HCT116 (cell line): ENCODE measurements at regions not wholly inside any gene's neighbourhood (a gene's known extent, or its start where the extent isn't known, plus 50 kb on each side); places are given as distances from the start of the nearest gene placed in this dataset.

Experiments used
- ATAC-seq: fragments of 200-7000 bp; cut with Tn5 transposase; 2 replicates; pipeline ENCODE4 v1.9.1; 2020; ENCODE audit warnings: mild to moderate bottlenecking, moderate library complexity
- BruUV-seq: library from RNA; stranded (reverse); fragments of 400-500 nt; replicated peaks from 2 replicates; lab custom pipeline; 2021; lab: Mats Ljungman, UMichigan
- CTCF ChIA-PET: fragments of 300-600 bp; sonication (Branson Sonifier 250); formaldehyde crosslinking; loops from one replicate; lab custom pipeline; 2021; ENCODE audit warnings: antibody characterized with exemption; lab: Charles Lee
- POLR2A ChIA-PET: fragments of 300-600, 350-600 bp; sonication (Branson Sonifier 250); formaldehyde crosslinking; loops from one replicate; lab custom pipeline; 2021; ENCODE audit warnings: antibody characterized with exemption; lab: Charles Lee
- RAD21 ChIA-PET, 2 experiments: fragments of 300-600 bp; sonication (Branson Sonifier 250); formaldehyde crosslinking; loops; one replicate each; lab custom pipeline; 2023; ENCODE audit warnings: low total read pairs in 2 of 2; ENCODE audit not compliant: uncharacterized antibody in 2 of 2, unreplicated experiment in 2 of 2, low non-redundant PET in 1 of 2; lab: Charles Lee
- DNase-seq: peaks from one replicate; pipeline ENCODE4 v3.0.0-alpha.2; 2010; ENCODE audit warnings: low read depth, low spot score
- H2AFZ ChIP-seq: fragments of 200-600 bp; shearing (Covaris generic), sonication (generic); 2 replicates; pipeline ENCODE4 v1.6.1; 2017; ENCODE audit warnings: low read depth, mixed run types, mixed read lengths, antibody characterized with exemption, low read length; ENCODE audit not compliant: poor library complexity, severe bottlenecking
- H3K27ac ChIP-seq: 2 replicates; pipeline ENCODE4 v1.5.1; 2012; ENCODE audit warnings: low read depth, low read length
- H3K27me3 ChIP-seq: fragments of 200-600 bp; sonication (generic); 2 replicates; pipeline ENCODE4 v1.6.1; 2016; ENCODE audit warnings: mixed run types, low read length, mixed read lengths; ENCODE audit not compliant: insufficient read depth
- H3K36me3 ChIP-seq, 2 experiments: fragments of 200-500 bp in 1 of 2; fragments of 200-600 bp in 1 of 2; sonication (Bioruptor generic) in 1 of 2; sonication (generic) in 1 of 2; 2 replicates each; pipeline versions ENCODE4 v1.5.1 to v1.6.1; 2014 to 2016; ENCODE audit warnings: low read length in 2 of 2, inconsistent platforms in 1 of 2, mixed read lengths in 1 of 2, mixed run types in 1 of 2; ENCODE audit not compliant: insufficient read depth in 2 of 2, control insufficient read depth in 1 of 2
- H3K4me1 ChIP-seq, 2 experiments: fragments of 200-600 bp in 1 of 2; sonication (generic) in 1 of 2; 2 replicates each; pipeline versions ENCODE4 v1.5.1 to v1.6.1; 2012 to 2017; ENCODE audit warnings: low read length in 2 of 2, inconsistent platforms in 1 of 2, mild to moderate bottlenecking in 1 of 2, mixed read lengths in 1 of 2, mixed run types in 1 of 2, moderate library complexity in 1 of 2; ENCODE audit not compliant: insufficient read depth in 2 of 2, control insufficient read depth in 1 of 2
- H3K4me2 ChIP-seq: fragments of 200-600 bp; sonication (generic); 2 replicates; pipeline ENCODE4 v1.6.1; 2017; ENCODE audit warnings: mixed run types, low read length, mixed read lengths
- H3K4me3 ChIP-seq, 2 experiments: fragments of 200-600 bp in 1 of 2; sonication (generic) in 1 of 2; replicated peaks in 1 of 2; 2 replicates each; pipeline ENCODE4 v1.5.1; 2011 to 2016; ENCODE audit warnings: low read length in 2 of 2, control low read depth in 1 of 2, low read depth in 1 of 2, mild to moderate bottlenecking in 1 of 2, mixed read lengths in 1 of 2, mixed run types in 1 of 2
- H3K79me2 ChIP-seq: fragments of 200-600 bp; sonication (generic); 2 replicates; pipeline ENCODE4 v1.6.1; 2017; ENCODE audit warnings: mild to moderate bottlenecking, mixed run types, low read length, moderate library complexity, mixed read lengths; ENCODE audit not compliant: insufficient read depth
- H3K9ac ChIP-seq: fragments of 200-600 bp; sonication (generic); 2 replicates; pipeline ENCODE4 v1.6.1; 2016; ENCODE audit warnings: low read length, mixed read lengths
- H3K9me2 ChIP-seq: fragments of 200-600 bp; sonication (generic), shearing (Covaris generic); 2 replicates; pipeline ENCODE4 v1.6.1; 2017; ENCODE audit warnings: mixed run types, mild to moderate bottlenecking, moderate library complexity; ENCODE audit not compliant: insufficient read depth
- H3K9me3 ChIP-seq, 2 experiments: fragments of 200-500 bp in 1 of 2; fragments of 200-600 bp in 1 of 2; sonication (Bioruptor generic) in 1 of 2; sonication (generic) in 1 of 2; 2 replicates each; pipeline ENCODE4 v1.6.1; 2014 to 2017; ENCODE audit warnings: low read length in 2 of 2, mixed read lengths in 2 of 2, inconsistent platforms in 1 of 2, low read depth in 1 of 2, mild to moderate bottlenecking in 1 of 2, mixed run types in 1 of 2, moderate library complexity in 1 of 2; ENCODE audit not compliant: control insufficient read depth in 1 of 2, insufficient read depth in 1 of 2
- H4K20me1 ChIP-seq: fragments of 200-600 bp; sonication (generic), shearing (Covaris generic); 2 replicates; pipeline ENCODE4 v1.6.1; 2017; ENCODE audit warnings: mixed run types, mild to moderate bottlenecking, moderate library complexity; ENCODE audit not compliant: insufficient read depth
- EGR1 ChIP-seq: IDR thresholded peaks from 2 replicates; pipeline ENCODE4 v1.6.1; 2012; ENCODE audit warnings: low read depth
- ELF1 ChIP-seq: IDR thresholded peaks from 2 replicates; pipeline ENCODE4 v1.6.1; 2012; ENCODE audit warnings: low read depth, borderline replicate concordance
- EZH2 ChIP-seq: fragments of 200-600 bp; sonication (generic); IDR thresholded peaks from 2 replicates; pipeline ENCODE4 v1.6.1; 2017; ENCODE audit warnings: antibody characterized with exemption, mixed run types
- EZH2phosphoT487 ChIP-seq: fragments of 200-600 bp; IDR thresholded peaks from 2 replicates; pipeline ENCODE4 v1.6.1; 2018; ENCODE audit warnings: antibody characterized with exemption, borderline replicate concordance
- FOSL1 ChIP-seq: IDR thresholded peaks from 2 replicates; pipeline ENCODE4 v1.6.1; 2012; ENCODE audit warnings: low read depth
- MAX ChIP-seq: IDR thresholded peaks from 2 replicates; pipeline ENCODE4 v1.6.1; 2012
- POLR2A ChIP-seq: IDR thresholded peaks from 2 replicates; pipeline ENCODE4 v1.7.0; 2011; ENCODE audit warnings: borderline replicate concordance; ENCODE audit not compliant: insufficient read depth, insufficient read length; ENCODE audit errors: extremely low read depth
- REST ChIP-seq: IDR thresholded peaks from 2 replicates; pipeline ENCODE4 v1.6.1; 2012; ENCODE audit warnings: low read depth
- SP1 ChIP-seq: IDR thresholded peaks from 2 replicates; pipeline ENCODE4 v1.6.1; 2012; ENCODE audit warnings: low read depth
- SRF ChIP-seq: IDR thresholded peaks from 2 replicates; pipeline ENCODE4 v1.6.1; 2012; ENCODE audit warnings: low read depth
- TCF7L2 ChIP-seq: IDR thresholded peaks from 2 replicates; pipeline ENCODE4 v1.7.0; 2011; ENCODE audit warnings: borderline replicate concordance, inconsistent platforms; ENCODE audit not compliant: insufficient read depth, insufficient read length; ENCODE audit errors: extremely low read depth
- YY1 ChIP-seq: IDR thresholded peaks from 2 replicates; pipeline ENCODE4 v1.6.1; 2011; ENCODE audit warnings: low read length, low read depth, moderate library complexity, mild to moderate bottlenecking; ENCODE audit not compliant: insufficient replicate concordance; ENCODE audit errors: extremely low read depth
- ZFX ChIP-seq: fragments of 450-650 bp; IDR thresholded peaks from 2 replicates; pipeline ENCODE4 v1.6.1; 2017
- intact Hi-C: fragments of 100-400 bp; cut with micrococcal nuclease; formaldehyde crosslinking; loops from 2 replicates; pipeline ENCODE4 v1.10.0; 2022
- TF ChIP-seq, protein P1 (sequence below), 3 experiments: fragments of 200-600 bp in 1 of 3; sonication (generic) in 1 of 3; IDR thresholded peaks in 2 of 3; conservative IDR thresholded peaks in 1 of 3; 2 replicates each; pipeline ENCODE4 v1.5.1; 2012 to 2017; ENCODE audit warnings: low read depth in 2 of 3, low read length in 2 of 3, antibody characterized with exemption in 1 of 3, borderline replicate concordance in 1 of 3, control low read depth in 1 of 3, mild to moderate bottlenecking in 1 of 3, mixed read lengths in 1 of 3, mixed run types in 1 of 3, moderate library complexity in 1 of 3; ENCODE audit not compliant: insufficient read depth in 1 of 3
- TF ChIP-seq, protein P2 (sequence below): IDR thresholded peaks from 2 replicates; pipeline ENCODE4 v1.6.1; 2012

DNA sequence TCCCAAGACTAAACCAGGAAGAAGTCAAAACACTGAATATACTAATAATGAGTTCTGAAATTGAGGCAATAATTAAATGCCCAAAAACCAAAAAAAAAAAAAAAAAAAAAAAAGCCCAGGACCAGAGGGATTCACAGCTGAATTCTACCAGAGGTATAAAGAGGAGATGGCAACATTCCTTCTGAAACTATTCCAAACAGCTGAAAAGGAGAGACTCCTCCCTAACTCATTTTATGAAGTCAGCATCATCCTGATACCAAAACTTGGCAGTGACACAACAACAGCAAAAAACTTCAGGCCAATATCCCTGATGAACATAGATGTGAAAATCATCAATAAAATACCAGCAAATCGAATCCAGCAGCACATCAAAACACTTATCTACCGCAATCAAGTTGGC is 108.5 kb upstream of the COL3A1 start:
- no peaks in the 10 kb centered on the region for H3K79me2 ChIP-seq
- H3K9me2 ChIP-seq, result no peaks in the 10 kb centered on the region
- RAD21 ChIA-PET, result no interaction called here
- no peak overlapping the region for H3K4me3 ChIP-seq
- H3K4me2 ChIP-seq, result no peak overlapping the region
- H3K9me3 ChIP-seq, result peaks cover 4 to 5% of the 10 kb centered on the region in 2 experiments; a peak in 2 of 4 replicates
- ATAC-seq, result no peak
- H4K20me1 ChIP-seq, result no peaks in the 10 kb centered on the region
- TF ChIP-seq MAX (no peak), TCF7L2 (no peak), ELF1 (no peak), FOSL1 (no peak), EZH2phosphoT487 (no peak), SP1 (no peak), ZFX (no peak), REST (no peak), SRF (no peak), EGR1 (no peak), EZH2 (no peak), YY1 (no peak), POLR2A (no peak)
- TF ChIP-seq, protein P1, sequence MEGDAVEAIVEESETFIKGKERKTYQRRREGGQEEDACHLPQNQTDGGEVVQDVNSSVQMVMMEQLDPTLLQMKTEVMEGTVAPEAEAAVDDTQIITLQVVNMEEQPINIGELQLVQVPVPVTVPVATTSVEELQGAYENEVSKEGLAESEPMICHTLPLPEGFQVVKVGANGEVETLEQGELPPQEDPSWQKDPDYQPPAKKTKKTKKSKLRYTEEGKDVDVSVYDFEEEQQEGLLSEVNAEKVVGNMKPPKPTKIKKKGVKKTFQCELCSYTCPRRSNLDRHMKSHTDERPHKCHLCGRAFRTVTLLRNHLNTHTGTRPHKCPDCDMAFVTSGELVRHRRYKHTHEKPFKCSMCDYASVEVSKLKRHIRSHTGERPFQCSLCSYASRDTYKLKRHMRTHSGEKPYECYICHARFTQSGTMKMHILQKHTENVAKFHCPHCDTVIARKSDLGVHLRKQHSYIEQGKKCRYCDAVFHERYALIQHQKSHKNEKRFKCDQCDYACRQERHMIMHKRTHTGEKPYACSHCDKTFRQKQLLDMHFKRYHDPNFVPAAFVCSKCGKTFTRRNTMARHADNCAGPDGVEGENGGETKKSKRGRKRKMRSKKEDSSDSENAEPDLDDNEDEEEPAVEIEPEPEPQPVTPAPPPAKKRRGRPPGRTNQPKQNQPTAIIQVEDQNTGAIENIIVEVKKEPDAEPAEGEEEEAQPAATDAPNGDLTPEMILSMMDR (IDR thresholded peaks at IDR 0.05 in 2 of 3, conservative IDR thresholded peaks at IDR 0.05 in 1 of 3; ENCODE audit: borderline replicate concordance in 1 of 3, insufficient read depth in 1 of 3, low read depth in 2 of 3, low read length in 2 of 3), result no peak
- TF ChIP-seq, protein P2, sequence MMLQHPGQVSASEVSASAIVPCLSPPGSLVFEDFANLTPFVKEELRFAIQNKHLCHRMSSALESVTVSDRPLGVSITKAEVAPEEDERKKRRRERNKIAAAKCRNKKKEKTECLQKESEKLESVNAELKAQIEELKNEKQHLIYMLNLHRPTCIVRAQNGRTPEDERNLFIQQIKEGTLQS, result no peak
- H3K27me3 ChIP-seq, result no peaks in the 10 kb centered on the region
- H3K27ac ChIP-seq, result no peak overlapping the region
- no peak overlapping the region for H3K9ac ChIP-seq
- POLR2A ChIA-PET, result no interaction called here
- no peaks in the 10 kb centered on the region for H3K36me3 ChIP-seq
- no peak for DNase-seq
- H2AFZ ChIP-seq, result no peak overlapping the region
- CTCF ChIA-PET, result no interaction called here
- peaks cover 0 to 4% of the 10 kb centered on the region in 2 experiments; a peak in 2 of 4 replicates for H3K4me1 ChIP-seq
- no TSS peak for BruUV-seq
- intact Hi-C loops, result no loop called here
